Limb (tissue), 2 donors: ENCODE measurements at regions not wholly inside any gene's neighbourhood (a gene's known extent, or its start where the extent isn't known, plus 50 kb on each side); places are given as distances from the start of the nearest gene placed in this dataset.
"Not testable (repeated sequence)": the region's sequence is repeated elsewhere in the genome, so short reads cannot be mapped to it uniquely, and the experiment has no call there.

ENCODE experiments used
- DNase-seq, 2 donors: peaks; one replicate each; pipeline ENCODE4 v3.0.0-alpha.2; 2016; ENCODE audit errors: extremely low spot score in 2 of 2

DNA sequence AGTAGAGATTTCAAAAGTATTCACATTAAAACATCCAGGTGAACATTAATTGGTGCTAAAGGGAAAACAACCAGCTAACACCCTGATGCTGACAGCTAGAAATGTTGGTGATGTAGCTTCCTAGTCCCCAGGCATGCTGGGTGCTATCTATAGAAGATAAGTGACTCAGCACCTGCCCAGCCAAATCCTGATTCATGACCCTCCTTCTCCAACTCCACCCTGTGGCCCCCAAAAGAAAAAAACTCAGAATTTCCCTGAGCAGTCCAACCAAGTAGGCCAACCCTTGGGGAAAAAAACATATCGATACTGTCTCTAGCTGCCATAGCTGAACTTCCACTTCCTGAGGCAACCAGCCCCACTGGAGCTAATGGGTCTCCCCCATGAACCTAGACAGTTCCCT lies 197.6 kb upstream of the KLF3 start:
- DNase-seq = no peak

GRCh38 chr4:38467296-38467695 lies 196.7 kb upstream of the KLF3 start:
- DNase-seq = no peak

DNA sequence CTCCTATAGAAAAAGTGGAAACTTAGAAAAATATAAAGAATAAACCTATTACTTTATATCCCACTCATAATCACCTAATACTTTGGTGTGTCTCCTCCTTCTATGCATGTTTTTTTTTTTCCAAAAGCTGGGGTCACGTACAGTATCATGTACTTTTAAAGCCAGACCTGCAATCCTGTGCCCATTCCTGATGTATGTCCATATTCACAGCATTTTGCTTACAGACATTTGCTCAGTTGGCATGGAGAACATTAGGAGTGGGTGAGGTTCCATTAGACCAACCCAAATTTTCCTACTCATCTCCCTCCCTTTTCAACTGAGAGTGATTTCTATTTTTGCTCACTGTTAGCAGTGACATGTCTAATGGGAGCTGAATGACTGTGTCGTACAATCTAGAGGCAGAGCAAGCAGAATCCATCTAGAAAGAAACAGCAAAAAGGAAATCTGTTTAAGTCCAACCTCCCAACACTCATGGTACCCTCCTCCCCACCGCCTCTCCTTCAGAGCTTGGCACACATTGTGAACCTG lies 195.6 kb upstream of the KLF3 start:
- no peak for DNase-seq

DNA sequence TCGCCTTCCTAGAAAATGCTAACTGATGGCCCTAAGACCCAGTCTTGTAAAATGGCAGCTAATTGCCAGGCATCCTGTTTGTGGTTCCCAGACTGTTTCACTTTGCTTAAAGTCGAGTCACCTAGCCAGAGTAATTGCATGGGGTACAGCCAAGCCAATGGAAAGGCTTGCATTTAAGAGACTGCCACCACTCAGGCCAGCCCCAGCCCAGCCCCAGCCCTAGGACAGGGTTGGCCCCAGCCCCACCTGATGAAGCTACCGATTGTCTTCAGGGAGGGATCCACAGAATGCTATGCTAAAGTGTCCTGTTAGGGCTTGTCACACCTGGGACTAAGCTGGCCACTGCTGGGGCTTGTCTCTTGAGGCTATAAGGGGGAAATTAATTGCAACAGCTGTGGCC lies 194.6 kb upstream of the KLF3 start:
- no peak for DNase-seq

GRCh38 chr4:38470735-38471262 lies 193.2 kb upstream of the KLF3 start:
- DNase-seq = no peak

DNA sequence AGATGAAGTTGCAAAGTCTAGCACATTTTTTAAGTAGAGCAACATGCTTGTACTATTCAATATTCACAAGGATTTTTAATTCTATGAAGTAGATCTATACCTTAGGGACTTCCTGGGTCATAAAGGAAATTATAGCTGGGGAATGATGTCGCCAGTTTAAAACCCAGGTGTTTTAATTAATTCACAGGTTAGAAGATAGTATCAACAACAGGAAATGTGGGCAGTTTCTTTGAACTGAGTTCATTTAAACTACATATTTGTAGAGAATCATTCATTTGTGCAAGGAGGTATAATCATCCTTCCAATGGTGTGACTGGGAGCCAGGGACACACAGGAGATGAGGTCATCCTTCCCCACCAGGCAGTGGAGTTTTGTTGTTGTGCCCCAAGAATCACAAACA lies 181.3 kb upstream of the KLF3 start:
- no peak for DNase-seq

GRCh38 chr4:38483628-38484027 lies 180.4 kb upstream of the KLF3 start:
- not testable (repeated sequence) for DNase-seq

DNA sequence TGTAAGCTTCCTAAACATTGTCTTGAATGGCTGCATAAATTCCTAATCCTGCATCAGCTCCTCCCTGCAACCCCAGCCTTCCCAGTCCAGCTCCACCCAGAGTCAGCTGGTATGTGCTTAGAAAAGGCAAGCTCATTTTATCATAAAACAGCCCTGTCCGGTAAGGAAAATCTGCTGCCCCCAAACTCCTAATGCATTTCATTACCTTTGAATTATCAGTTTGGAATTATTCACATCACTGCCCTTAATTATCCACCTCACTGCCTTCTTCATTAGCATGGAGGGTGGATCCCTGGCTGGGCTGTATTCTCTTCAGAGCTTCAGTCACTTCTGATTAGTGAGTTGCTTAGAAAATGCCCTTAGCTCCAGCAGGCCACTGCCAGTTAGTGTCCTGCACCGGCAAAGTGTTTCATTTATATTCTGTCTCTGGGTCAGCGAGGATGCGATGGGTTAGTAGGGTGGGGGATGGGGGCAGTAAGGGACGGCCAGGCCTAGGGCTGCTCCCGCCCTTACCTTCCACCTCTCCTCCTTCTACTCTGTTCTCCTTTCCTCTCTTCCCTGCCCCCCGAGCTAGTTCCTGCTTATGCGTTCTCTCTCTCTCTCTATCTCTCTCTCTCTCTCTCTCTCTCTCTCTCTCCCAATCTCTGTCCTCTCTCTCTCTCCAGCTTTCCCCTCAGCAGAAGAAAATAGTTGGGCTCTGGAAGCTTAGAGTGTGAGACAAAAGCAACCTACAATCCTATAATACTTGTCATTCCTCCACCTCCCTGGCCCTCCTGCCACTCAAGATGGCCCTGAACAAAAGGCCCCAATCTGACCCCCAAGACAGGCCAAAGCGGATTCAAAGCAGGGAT lies 174.8 kb upstream of the KLF3 start:
- peak; percentile 36 to 46 for DNase-seq

GRCh38 chr4:38489924-38490639 lies 173.9 kb upstream of the KLF3 start:
- DNase-seq = peak; percentile 33 to 45

DNA sequence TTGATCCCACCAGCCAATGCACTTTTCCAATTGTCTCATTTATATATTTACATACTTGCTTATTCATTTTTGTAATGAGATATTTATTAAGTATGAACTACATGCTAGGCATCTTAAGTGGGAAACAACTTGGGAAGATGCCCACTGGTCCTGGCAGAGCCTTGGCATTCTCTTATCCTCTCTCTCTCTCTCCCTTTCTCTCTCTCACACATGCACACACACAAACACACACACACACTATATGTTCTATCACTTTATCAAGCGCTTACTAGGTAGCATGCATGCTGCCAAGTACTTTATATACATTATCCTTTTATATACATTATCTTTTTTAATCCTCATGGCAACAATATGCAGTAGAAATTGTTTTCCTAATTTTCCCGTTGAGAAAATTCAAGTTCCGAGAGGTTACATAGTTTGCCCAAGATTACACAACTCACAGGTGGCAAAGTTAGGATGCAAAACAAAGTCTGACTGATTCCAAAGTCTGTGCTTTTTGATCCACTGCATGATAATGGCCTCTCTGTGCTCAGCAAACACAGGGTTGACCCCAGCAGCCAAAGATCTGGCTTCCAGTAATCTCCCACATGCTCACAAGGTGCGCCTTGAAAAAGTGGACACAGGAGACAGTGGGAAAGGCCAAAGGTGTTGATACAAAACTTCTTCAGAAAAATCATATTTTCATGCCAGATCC lies 173.1 kb upstream of the KLF3 start:
- no peak for DNase-seq

GRCh38 chr4:38491854-38492478 lies 172.0 kb upstream of the KLF3 start:
- DNase-seq = no peak

GRCh38 chr4:38493066-38493465 lies 170.9 kb upstream of the KLF3 start:
- no peak for DNase-seq

GRCh38 chr4:38495446-38495845 lies 168.6 kb upstream of the KLF3 start:
- no peak for DNase-seq

DNA sequence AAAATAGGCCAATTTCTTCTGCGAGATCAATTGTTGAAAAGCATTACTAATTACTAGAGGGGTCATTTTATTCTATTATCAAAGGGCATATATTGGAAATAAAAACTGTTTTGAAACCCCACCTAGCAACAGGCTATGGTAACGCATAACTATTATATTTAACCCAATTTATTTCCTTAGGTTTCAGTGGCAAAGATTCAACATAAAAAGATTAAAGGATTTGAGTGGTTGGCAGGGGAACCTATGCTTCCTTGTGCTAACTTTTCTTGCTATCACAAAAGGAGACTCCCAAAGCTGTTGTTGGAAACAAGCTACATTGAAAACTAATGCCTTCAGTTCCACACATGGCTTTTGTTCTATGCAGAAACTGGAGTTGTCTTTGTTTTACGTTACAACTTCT lies 166.9 kb upstream of the KLF3 start:
- no peak for DNase-seq

GRCh38 chr4:38499101-38499500 lies 164.9 kb upstream of the KLF3 start:
- DNase-seq = no peak

GRCh38 chr4:38500433-38500832 lies 163.6 kb upstream of the KLF3 start:
- DNase-seq = no peak

GRCh38 chr4:38501698-38502097 lies 162.3 kb upstream of the KLF3 start:
- DNase-seq = no peak

DNA sequence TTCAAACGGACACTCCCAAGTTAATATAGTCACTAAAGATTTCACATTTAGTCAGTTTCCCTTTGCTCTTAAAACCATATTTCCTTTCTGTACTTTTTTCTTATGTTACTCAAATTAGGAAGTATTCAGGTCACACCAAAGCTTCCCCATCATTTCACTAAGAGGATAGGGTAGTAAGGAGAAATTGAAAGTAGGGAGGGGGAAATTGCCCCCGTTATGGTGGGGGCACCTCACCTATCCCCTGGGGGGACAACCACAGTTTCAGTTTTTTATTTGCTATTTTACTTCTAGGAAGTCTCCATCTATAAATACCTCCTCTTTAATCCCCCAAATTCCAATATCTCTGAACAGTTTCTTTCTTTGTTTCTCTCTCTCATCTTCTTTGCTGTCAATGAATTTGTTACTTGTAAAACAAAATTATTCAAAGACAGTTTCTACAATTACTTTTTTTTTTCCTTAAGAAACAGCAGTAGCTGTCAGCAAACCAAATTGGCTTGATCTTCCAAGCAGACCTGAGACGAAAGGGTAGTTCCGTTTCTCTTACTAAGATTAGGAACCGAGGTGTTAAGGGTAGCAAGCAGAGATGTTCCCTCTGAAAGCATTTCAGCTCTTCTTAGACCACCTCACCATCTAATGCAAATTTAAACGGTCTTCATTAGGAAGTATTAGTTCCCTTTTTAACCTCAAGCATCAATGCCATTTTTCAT lies 160.2 kb upstream of the KLF3 start:
- DNase-seq = no peak

GRCh38 chr4:38504396-38504715 lies 159.6 kb upstream of the KLF3 start:
- no peak for DNase-seq

DNA sequence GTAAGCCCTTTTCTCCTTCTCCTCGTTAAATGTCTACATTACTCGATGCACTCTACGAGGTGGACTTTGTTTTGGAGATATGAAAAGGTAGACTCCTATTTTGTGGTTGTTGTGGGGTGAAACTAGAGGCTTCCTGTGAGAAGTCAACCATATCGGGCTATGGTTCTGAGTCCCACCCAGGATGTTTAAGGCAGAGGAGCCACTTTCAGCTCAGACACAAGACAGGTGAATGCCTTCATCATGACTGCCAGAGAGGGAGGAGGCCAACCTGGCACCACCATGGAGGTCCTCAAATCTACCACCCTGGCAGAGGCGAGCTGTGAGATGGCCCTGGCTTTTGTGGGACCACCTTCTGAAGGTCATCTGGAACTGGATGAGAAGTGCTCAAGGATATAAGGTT lies 154.4 kb upstream of the KLF3 start:
- DNase-seq = no peak

DNA sequence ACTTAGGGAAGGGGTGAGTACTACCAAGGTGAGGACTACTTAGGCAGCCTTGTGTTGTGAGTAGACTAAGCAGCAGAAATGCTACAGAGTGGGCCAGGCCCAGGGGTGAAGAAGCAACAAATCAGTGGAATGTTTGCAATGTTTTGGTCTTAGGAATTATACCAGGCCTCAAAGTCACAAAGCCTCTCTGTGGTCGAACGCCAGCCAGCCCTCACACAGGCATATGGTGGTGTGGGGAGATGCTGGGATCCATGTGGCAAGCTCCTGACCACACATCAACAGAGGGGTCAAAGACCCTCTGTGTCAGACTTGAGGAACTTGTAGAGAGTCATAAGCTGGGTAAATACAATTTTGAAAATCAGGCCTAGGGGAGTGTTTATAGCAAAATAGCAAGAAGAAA lies 153.8 kb upstream of the KLF3 start:
- DNase-seq = no peak
